ENCODE measurements at regions not wholly inside any gene's neighbourhood (a gene's known extent, or its start where the extent isn't known, plus 50 kb on each side); places are given as distances from the start of the nearest gene placed in this dataset.

DNA sequence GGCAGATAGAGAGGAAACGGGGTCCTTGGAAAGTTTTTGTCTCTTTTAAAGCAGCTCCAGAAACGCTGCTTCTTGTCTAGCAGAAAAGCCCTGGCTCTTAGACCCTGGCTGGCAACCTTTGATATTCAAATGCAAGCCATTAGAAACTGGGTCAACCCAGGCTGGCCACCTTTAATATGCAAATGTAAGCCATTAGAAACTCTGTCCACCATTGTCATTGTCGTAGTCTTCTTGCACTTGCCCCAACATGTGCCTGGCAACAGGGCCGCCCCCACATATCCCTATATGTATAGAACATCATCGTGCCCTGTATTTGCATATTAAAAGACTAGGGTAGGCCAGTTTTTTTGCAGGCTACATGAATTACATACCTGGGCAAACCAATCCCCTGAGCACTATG, 621.3 kb upstream of the DPP6 start:
- Histone ChIP-seq H2AFZ (ENCODE audit: insufficient read depth, low read depth, low read length, poor library complexity, severe bottlenecking) (no peak overlapping the region), H3K27me3 (ENCODE audit: control insufficient read depth in 2 of 2, insufficient read depth in 2 of 2, low read length in 2 of 2) (no peaks in the 10 kb centered on the region), H3K4me3 (replicated peaks in 1 of 3; ENCODE audit: low read depth in 2 of 3, low read length in 3 of 3) (no peak overlapping the region), H3K9ac (ENCODE audit: insufficient read depth, low read length, poor library complexity, severe bottlenecking) (no peak overlapping the region), H4K20me1 (ENCODE audit: insufficient read depth, low read length) (no peaks in the 10 kb centered on the region), H3K36me3 (replicated peaks in 1 of 2; ENCODE audit: control insufficient read depth in 1 of 2, insufficient read depth in 2 of 2, low read length in 2 of 2) (no peaks in the 10 kb centered on the region), H3K27ac (ENCODE audit: low read depth in 1 of 2, low read length in 2 of 2) (no peak overlapping the region), H3K4me2 (replicated peaks; ENCODE audit: extremely low read depth, low read length, poor library complexity, severe bottlenecking) (no peak overlapping the region), H3K9me3 (replicated peaks in 1 of 2; ENCODE audit: control insufficient read depth in 1 of 2, insufficient read depth in 1 of 2, low read length in 2 of 2) (peaks cover 30 to 35% of the 10 kb centered on the region in 2 donors), H3K79me2 (ENCODE audit: insufficient read depth, low read length) (no peaks in the 10 kb centered on the region), H3K4me1 (ENCODE audit: control insufficient read depth in 1 of 2, insufficient read depth in 2 of 2, low read length in 2 of 2) (no peaks in the 10 kb centered on the region)
- no CpG with 5 or more reads among the region's 5 CpGs for WGBS (ENCODE audit: insufficient coverage)
- Mint-ChIP-seq H3K4me1 (no peaks in the 10 kb centered on the region), H3K36me3 (no peaks in the 10 kb centered on the region), H3K27me3 (ENCODE audit: low read depth in 3 of 3) (peaks cover 0 to 2% (median 0%) of the 10 kb centered on the region in 3 donors), H3K4me3 (no peak overlapping the region), H3K27ac (no peak overlapping the region), H3K9me3 (peaks cover 7 to 31% (median 12%) of the 10 kb centered on the region in 7 donors)
- intact Hi-C loops (cut with micrococcal nuclease) = no loop called here
- TF ChIP-seq, protein P1, sequence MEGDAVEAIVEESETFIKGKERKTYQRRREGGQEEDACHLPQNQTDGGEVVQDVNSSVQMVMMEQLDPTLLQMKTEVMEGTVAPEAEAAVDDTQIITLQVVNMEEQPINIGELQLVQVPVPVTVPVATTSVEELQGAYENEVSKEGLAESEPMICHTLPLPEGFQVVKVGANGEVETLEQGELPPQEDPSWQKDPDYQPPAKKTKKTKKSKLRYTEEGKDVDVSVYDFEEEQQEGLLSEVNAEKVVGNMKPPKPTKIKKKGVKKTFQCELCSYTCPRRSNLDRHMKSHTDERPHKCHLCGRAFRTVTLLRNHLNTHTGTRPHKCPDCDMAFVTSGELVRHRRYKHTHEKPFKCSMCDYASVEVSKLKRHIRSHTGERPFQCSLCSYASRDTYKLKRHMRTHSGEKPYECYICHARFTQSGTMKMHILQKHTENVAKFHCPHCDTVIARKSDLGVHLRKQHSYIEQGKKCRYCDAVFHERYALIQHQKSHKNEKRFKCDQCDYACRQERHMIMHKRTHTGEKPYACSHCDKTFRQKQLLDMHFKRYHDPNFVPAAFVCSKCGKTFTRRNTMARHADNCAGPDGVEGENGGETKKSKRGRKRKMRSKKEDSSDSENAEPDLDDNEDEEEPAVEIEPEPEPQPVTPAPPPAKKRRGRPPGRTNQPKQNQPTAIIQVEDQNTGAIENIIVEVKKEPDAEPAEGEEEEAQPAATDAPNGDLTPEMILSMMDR (IDR thresholded peaks at IDR 0.05) = no peak
- DNase-seq = no peak

DNA sequence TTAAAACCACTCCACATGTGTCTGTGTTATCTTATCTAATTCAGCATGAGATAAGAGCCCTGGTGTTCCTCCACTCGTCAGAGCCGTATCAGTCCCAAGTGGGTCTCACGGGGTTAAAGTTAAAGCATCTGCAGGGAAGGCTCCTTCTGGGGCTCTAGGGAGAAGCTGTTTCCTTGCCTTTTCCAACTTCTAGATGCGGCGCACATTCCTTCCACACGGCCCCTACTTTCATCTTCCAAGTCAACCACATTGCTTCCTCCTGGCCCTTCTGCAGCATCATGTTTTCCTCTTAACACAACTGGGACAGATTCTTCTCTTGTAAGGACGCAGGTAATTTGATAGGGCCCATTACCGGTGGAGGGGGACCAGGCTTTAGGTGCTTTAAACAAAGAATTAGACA, 620.1 kb upstream of the DPP6 start:
- no peak for DNase-seq
- Histone ChIP-seq H3K79me2 (ENCODE audit: insufficient read depth, low read length) (no peaks in the 10 kb centered on the region), H4K20me1 (ENCODE audit: insufficient read depth, low read length) (no peaks in the 10 kb centered on the region), H3K27ac (ENCODE audit: low read depth in 1 of 2, low read length in 2 of 2) (no peak overlapping the region), H3K4me1 (ENCODE audit: control insufficient read depth in 1 of 2, insufficient read depth in 2 of 2, low read length in 2 of 2) (no peaks in the 10 kb centered on the region), H3K4me2 (replicated peaks; ENCODE audit: extremely low read depth, low read length, poor library complexity, severe bottlenecking) (no peak overlapping the region), H2AFZ (ENCODE audit: insufficient read depth, low read depth, low read length, poor library complexity, severe bottlenecking) (no peak overlapping the region), H3K9ac (ENCODE audit: insufficient read depth, low read length, poor library complexity, severe bottlenecking) (no peak overlapping the region), H3K36me3 (replicated peaks in 1 of 2; ENCODE audit: control insufficient read depth in 1 of 2, insufficient read depth in 2 of 2, low read length in 2 of 2) (no peaks in the 10 kb centered on the region), H3K4me3 (replicated peaks in 1 of 3; ENCODE audit: low read depth in 2 of 3, low read length in 3 of 3) (no peak overlapping the region), H3K27me3 (ENCODE audit: control insufficient read depth in 2 of 2, insufficient read depth in 2 of 2, low read length in 2 of 2) (no peaks in the 10 kb centered on the region), H3K9me3 (replicated peaks in 1 of 2; ENCODE audit: control insufficient read depth in 1 of 2, insufficient read depth in 1 of 2, low read length in 2 of 2) (peaks cover 30 to 32% of the 10 kb centered on the region in 2 donors)
- TF ChIP-seq, protein P1 (IDR thresholded peaks at IDR 0.05) = no peak
- Mint-ChIP-seq H3K27me3 (ENCODE audit: low read depth in 3 of 3) (peaks cover 0 to 2% (median 2%) of the 10 kb centered on the region in 3 donors), H3K4me1 (no peaks in the 10 kb centered on the region), H3K9me3 (peaks cover 7 to 32% (median 14%) of the 10 kb centered on the region in 7 donors), H3K36me3 (no peaks in the 10 kb centered on the region), H3K27ac (no peak overlapping the region), H3K4me3 (no peak overlapping the region)
- intact Hi-C loops (cut with micrococcal nuclease) = no loop called here
- WGBS (ENCODE audit: insufficient coverage) = 77% methylated on average over 6 of the region's 8 CpGs

All from CD14-positive monocyte (primary cell).